Mesodermal cell (in vitro differentiated cells): ENCODE measurements at regions not wholly inside any gene's neighbourhood (a gene's known extent, or its start where the extent isn't known, plus 50 kb on each side); places are given as distances from the start of the nearest gene placed in this dataset.

Source experiments
- H3K27ac ChIP-seq: 2 replicates; pipeline ENCODE4 v1.7.0; 2013; ENCODE audit warnings: mild to moderate bottlenecking, low read depth, low read length, moderate library complexity; ENCODE audit not compliant: severe bottlenecking
- H3K36me3 ChIP-seq: 2 replicates; pipeline ENCODE4 v1.7.1; 2013; ENCODE audit warnings: mild to moderate bottlenecking, low read length, moderate library complexity; ENCODE audit not compliant: control insufficient read depth, insufficient read depth
- H3K4me1 ChIP-seq: one replicate; pipeline ENCODE4 v1.7.1; 2013; ENCODE audit warnings: mild to moderate bottlenecking, low read length; ENCODE audit not compliant: insufficient read depth, control insufficient read depth, poor library complexity, severe bottlenecking
- H3K4me3 ChIP-seq: 2 replicates; pipeline ENCODE4 v1.7.0; 2013; ENCODE audit warnings: low read length, control low read depth, mild to moderate bottlenecking; ENCODE audit not compliant: insufficient read depth, poor library complexity, severe bottlenecking; ENCODE audit errors: extremely low read depth
- H3K9me3 ChIP-seq: 2 replicates; pipeline ENCODE4 v1.7.1; 2013; ENCODE audit warnings: mild to moderate bottlenecking, low read length, moderate library complexity; ENCODE audit not compliant: control insufficient read depth
- WGBS, 2 experiments: methylation state at CpG; one replicate each; pipeline ENCODE4 v1.1.5; 2013; ENCODE audit warnings: missing lambda C conversion rate in 2 of 2; ENCODE audit not compliant: insufficient coverage in 2 of 2; 5-methylcytosine and 5-hydroxymethylcytosine counted together

DNA sequence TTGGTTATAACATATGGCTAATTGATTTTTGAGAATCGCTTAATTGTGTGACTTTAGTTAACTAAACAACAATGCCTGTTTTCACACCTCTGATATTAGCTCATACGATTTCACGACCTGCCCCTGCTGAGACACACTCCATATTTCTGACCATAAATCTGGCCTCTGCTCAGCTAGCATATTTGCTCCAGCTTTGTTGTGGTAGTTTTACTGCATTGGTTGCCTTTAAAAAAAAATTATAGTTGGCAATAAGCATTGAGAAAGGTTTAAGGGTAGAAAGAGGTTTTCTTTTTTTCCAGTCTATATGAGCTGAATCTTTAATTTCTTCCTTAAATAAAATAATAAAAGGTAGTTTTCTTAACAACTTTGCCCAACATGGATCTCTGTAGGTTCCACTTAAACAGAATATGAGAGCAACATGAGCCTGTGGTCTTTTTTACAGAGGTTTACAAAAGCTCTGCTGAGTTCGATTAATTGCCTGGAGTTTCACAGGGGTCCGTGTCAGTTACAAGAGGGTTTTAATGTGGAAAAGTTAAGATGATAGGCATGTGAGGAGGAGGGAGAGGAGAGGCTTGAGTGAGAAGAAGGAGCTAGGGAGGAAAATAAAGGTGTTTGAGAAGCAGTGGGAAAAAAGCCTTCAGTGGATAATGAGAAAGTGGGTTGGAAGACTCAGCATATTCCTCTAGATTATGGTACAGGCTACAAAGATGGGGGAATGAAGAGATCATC lies 318.2 kb downstream of the CXCL12 start:
- 90 to 96% methylated on average over 2 of the region's 5 CpGs for WGBS, 2 experiments
- Histone ChIP-seq H3K36me3 (no peaks in the 10 kb centered on the region), H3K9me3 (no peaks in the 10 kb centered on the region), H3K4me3 (no peak overlapping the region), H3K27ac (no peak overlapping the region), H3K4me1 (no peaks in the 10 kb centered on the region)

DNA sequence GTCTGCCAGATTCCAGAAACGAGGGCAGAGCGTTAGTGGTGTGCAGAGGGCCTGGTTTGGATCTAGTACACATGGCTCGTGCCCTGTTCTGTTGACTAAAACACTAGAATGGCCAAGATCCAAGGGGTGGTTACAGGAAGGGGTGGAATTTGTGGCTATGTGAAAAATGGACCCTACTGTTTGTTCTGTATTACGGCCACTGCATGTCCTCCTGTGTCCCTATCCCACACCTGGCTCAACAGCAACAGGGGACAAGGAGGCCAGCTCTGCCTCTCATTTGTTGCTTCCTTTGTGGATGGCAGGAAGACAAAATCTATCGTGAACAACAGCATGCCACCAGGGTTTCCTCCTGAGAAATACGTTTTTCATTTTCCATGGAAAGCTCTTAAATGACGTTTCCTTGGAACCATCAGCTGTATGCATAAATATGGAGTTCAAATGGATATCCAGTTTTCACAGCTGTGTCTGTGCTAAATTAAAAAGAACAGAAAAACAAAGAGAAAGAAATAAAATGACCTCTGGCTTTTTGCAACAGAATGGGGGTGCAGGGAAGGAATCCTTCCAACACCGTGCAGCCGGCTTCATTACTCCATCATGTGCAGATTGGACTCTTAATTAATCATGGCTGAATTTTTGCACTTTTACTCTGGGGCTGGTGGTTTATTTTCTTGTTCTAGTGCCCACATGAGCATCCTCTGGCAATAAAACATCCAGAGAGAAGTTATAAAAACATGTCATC lies 318.9 kb downstream of the CXCL12 start:
- Histone ChIP-seq H3K27ac (no peak overlapping the region), H3K36me3 (no peaks in the 10 kb centered on the region), H3K4me1 (no peaks in the 10 kb centered on the region), H3K4me3 (no peak overlapping the region), H3K9me3 (no peaks in the 10 kb centered on the region)
- 90% methylated on average over 6 to 7 of the region's 9 CpGs for WGBS, 2 experiments

DNA sequence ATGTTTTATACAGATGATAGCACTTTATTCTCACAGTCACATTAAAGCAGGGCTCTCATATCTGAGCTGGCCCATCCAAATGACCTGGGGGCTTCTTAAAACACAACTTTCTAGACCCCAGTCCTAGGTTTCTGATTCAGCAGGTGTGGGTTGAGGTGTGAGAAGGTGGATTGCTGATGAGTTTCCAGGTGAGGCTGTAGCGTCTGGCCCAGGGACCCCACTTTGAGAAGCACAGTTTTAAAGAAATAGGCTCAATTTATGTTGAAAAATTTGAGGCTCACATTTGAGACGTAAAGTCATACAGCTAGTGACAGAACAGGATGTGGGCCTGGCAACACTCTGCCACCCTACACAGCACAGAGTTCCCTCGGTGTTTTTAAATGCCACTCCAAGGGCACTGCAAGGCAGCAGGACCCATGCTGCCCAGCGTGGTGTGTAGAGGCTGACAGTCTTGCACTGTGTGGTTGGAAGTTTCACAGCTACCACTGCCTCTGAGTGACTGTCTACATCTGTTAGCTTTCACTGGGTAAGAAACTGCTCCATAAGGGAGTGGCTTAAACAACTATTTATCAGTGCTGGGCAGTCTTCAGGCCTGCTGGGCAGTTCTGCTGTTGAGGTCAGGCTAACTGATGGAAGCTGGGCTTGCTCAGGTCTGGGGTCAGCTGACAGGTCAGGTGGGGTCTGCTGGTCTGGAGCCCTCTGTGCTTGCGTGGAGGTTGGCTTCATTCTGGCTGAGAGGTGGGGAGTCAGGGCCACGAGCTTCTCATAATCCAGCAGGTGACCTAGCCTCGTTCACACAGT lies 319.7 kb downstream of the CXCL12 start:
- Histone ChIP-seq H3K36me3 (no peaks in the 10 kb centered on the region), H3K9me3 (no peaks in the 10 kb centered on the region), H3K27ac (no peak overlapping the region), H3K4me3 (no peak overlapping the region), H3K4me1 (no peaks in the 10 kb centered on the region)
- 89 to 97% methylated on average over 4 to 6 of the region's 7 CpGs for WGBS, 2 experiments

DNA sequence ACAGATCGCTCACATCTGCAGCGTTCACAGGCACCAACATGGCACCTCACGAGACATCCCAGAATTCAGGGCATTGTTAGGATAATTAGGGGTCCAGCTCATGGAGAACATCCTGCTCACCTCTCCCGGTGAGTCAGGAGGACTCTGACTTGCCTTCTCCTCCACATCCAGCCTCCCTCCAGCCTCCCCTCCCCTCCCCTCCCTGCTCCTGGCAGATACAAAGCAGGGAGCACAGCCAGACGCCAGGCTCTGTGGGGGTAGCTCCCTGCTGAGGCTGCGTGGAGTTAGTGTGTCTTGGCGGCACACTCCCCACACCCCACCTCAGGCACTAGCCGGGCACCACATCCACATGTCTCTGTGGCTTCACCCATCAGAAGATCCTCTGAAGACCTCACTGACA lies 320.6 kb downstream of the CXCL12 start:
- Histone ChIP-seq H3K9me3 (no peaks in the 10 kb centered on the region), H3K36me3 (no peaks in the 10 kb centered on the region), H3K4me1 (no peaks in the 10 kb centered on the region), H3K27ac (no peak overlapping the region), H3K4me3 (no peak overlapping the region)
- 77 to 87% methylated on average over 3 to 4 of the region's 8 CpGs for WGBS, 2 experiments

DNA sequence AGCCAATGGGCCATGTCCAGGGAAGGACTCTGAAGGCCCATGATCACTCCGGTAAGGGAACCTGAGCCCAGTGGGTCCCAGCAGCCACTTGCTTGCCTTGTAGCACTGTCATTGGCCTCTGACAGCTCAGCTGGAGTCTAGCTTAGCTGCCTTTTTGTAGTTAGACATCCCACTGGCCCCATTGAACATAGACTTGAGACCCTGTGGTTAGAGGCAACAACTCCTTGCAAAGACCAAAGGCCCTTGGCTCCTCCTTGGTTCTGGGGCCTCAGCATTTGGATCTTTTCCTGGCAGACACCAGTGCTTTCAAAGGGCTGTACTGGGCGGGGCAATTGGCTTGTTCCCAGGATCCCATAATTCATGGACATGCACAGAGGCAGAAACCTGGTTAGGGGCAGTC lies 321.2 kb downstream of the CXCL12 start:
- WGBS, 2 experiments = 90 to 94% methylated on average over 2 of the region's 2 CpGs
- H3K27ac ChIP-seq = no peak overlapping the region
- no peak overlapping the region for H3K4me3 ChIP-seq
- H3K36me3 ChIP-seq = no peaks in the 10 kb centered on the region
- H3K4me1 ChIP-seq = no peaks in the 10 kb centered on the region
- H3K9me3 ChIP-seq = no peaks in the 10 kb centered on the region

DNA sequence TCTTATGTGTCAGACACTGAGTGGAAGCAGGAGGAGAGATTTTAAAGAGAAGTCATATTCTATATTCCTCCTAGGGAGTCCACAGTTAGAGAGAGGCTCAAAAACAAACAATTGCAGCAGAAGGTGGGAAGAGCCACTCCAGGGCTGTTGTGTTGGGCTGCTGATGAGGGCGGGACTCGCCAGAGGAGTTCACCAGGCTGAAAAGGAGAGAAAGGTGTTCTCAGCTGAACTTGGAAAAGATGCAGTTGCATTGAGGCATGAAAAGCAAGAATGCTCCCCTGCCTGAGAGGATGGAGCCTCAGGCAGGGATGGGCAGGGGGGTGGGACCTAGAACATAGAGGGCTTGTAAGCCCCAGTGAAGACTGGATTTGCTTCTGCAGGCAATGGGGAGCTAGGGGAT lies 324.2 kb downstream of the CXCL12 start:
- Histone ChIP-seq H3K27ac (no peak overlapping the region), H3K4me1 (no peaks in the 10 kb centered on the region), H3K36me3 (no peaks in the 10 kb centered on the region), H3K4me3 (no peak overlapping the region), H3K9me3 (no peaks in the 10 kb centered on the region)
- WGBS, 2 experiments = 75 to 79% methylated on average over 2 of the region's 2 CpGs

DNA sequence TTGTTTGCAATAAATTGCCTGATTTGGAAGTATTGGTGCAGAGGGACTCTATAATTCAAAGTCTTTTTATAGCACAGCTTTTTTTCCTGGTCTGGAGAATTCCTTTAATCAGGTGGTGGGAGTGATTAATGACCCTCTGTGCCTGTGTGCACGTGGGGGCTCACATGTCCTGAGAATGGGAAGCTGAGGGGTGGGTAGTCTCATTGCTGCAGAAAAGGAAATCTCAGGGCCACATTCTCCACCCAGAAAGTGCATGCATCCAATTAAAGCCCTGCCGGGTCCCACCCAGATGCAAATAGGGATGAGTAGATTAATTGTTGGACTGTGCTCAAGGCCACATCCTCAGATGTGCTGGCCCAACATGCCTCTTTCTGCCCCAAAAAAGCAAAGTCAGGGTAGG lies 324.7 kb downstream of the CXCL12 start:
- Histone ChIP-seq H3K27ac (no peak overlapping the region), H3K36me3 (no peaks in the 10 kb centered on the region), H3K9me3 (no peaks in the 10 kb centered on the region), H3K4me3 (no peak overlapping the region), H3K4me1 (no peaks in the 10 kb centered on the region)
- WGBS, 2 experiments = 79% methylated on average over 2 of the region's 2 CpGs; no CpG with 5 or more reads in 1 of the 2 experiments

DNA sequence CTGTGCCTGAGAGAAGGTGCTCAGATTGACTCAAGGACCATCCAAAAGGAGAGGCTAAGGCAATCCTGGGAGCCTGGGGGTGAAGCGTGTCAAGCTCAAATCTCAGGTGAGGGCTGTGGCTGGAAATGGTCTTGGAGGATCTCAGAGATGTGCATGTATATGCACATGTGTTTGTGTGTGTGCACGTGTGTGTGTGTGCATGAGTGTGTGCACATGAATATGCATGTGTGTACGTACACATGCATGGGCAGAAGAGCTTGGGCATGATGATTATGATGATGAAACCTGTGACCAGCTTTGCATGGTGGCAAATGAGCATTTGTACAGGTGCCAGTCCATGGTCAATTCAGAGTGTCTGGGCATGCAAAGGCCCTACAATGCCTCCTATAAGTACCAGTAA lies 326.6 kb downstream of the CXCL12 start:
- H3K4me1 ChIP-seq = no peaks in the 10 kb centered on the region
- WGBS, 2 experiments = 86 to 100% methylated on average over 3 of the region's 3 CpGs
- no peaks in the 10 kb centered on the region for H3K36me3 ChIP-seq
- H3K4me3 ChIP-seq = no peak overlapping the region
- H3K9me3 ChIP-seq = no peaks in the 10 kb centered on the region
- H3K27ac ChIP-seq = no peak overlapping the region

DNA sequence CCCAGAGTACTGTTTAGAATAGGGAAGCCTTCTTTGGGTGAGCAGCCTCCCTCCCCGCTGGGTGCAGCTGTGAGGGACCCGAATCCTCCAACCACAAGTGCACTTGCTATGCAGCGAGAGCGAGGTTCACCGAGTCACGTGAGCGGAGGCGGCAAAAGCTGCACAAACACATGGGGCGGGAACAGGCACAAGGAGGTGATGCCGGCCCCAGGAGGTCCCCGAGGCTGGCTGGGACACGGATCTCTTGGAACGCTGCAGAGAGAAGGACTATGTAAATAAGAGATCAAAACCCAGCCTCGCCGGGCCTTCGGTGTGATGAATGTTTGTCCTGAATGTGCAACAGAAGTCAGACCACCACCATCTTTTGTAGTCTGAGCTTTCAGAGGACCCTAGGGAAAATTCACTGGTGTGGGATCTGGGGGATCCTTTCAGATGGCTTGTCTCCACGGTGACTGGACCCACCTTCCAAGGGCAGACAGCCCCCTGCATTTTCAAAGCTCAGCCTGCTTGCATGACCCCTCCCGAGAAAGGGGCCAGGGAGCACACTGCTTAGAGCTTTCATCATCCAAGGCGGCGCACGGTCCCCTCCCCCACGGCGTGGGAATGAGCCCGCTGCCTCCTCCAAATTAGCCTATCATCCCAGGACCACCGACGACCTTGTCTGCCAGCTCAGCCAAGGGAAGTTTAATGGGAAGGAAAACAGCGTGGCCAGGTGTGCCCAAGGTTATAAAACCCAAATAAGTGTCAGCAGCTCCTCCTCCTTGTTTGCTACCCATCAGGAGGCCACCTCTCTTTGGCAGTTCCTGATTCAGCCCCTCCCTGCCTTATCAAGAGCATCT lies 327.7 kb downstream of the CXCL12 start:
- Histone ChIP-seq H3K36me3 (no peaks in the 10 kb centered on the region), H3K4me1 (no peaks in the 10 kb centered on the region), H3K9me3 (no peaks in the 10 kb centered on the region), H3K4me3 (no peak overlapping the region), H3K27ac (no peak overlapping the region)
- 81 to 89% methylated on average over 17 to 18 of the region's 27 CpGs for WGBS, 2 experiments

DNA sequence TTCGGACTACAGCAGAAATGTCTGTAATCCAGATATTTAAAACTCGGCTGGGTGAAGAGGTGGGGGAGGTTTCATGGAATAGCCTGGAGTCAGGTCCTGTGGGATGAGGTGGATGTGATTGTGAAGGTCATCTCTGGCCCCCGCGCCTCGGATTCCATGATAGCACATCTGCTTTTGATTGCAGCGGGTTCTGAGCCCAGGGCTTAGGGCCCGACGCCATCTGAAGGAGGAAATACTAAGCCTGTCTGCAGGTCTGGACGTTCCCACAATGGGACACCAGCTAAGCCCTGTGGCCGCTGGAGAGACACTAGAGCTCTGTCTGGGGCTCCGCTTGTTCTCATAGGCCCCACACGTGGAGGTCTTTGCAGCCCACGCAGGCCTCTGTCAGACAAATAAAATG lies 328.7 kb downstream of the CXCL12 start:
- no peaks in the 10 kb centered on the region for H3K4me1 ChIP-seq
- no peaks in the 10 kb centered on the region for H3K9me3 ChIP-seq
- no peak overlapping the region for H3K27ac ChIP-seq
- H3K4me3 ChIP-seq = no peak overlapping the region
- WGBS, 2 experiments = 86 to 92% methylated on average over 13 of the region's 13 CpGs
- H3K36me3 ChIP-seq = no peaks in the 10 kb centered on the region
